ENCODE measurements at regions not wholly inside any gene's neighbourhood (a gene's known extent, or its start where the extent isn't known, plus 50 kb on each side); places are given as distances from the start of the nearest gene placed in this dataset.
"Not testable (repeated sequence)": the region's sequence is repeated elsewhere in the genome, so short reads cannot be mapped to it uniquely, and the experiment has no call there.

DNA sequence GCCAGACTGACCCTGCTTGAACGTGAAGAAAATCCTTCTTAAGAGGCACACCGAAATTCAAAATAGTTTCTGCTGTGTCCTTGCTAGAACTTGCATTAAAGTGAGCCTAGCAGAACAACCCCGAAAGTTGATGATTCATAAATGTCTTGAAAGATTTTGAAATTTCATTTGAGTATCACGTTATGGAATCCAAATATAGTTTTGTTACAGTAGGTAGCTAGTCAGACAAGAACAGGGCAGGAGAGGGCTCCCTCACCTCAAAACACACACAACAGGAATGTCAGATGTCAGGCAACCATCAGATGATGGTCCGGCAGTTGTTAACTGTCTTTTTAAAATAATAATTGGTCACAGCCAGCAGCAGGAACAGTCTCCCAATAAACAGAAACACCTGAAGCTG lies 259.6 kb upstream of the GNPDA2 start:
- TF ChIP-seq, protein P1, sequence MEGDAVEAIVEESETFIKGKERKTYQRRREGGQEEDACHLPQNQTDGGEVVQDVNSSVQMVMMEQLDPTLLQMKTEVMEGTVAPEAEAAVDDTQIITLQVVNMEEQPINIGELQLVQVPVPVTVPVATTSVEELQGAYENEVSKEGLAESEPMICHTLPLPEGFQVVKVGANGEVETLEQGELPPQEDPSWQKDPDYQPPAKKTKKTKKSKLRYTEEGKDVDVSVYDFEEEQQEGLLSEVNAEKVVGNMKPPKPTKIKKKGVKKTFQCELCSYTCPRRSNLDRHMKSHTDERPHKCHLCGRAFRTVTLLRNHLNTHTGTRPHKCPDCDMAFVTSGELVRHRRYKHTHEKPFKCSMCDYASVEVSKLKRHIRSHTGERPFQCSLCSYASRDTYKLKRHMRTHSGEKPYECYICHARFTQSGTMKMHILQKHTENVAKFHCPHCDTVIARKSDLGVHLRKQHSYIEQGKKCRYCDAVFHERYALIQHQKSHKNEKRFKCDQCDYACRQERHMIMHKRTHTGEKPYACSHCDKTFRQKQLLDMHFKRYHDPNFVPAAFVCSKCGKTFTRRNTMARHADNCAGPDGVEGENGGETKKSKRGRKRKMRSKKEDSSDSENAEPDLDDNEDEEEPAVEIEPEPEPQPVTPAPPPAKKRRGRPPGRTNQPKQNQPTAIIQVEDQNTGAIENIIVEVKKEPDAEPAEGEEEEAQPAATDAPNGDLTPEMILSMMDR (IDR thresholded peaks at IDR 0.05; ENCODE audit: insufficient read depth, low read depth, low read length, missing control alignments) = no peak
- H3K4me3 ChIP-seq (ENCODE audit: low read depth, low read length) = no peak overlapping the region
- peak; percentile 8 for DNase-seq (ENCODE audit: low read depth)

DNA sequence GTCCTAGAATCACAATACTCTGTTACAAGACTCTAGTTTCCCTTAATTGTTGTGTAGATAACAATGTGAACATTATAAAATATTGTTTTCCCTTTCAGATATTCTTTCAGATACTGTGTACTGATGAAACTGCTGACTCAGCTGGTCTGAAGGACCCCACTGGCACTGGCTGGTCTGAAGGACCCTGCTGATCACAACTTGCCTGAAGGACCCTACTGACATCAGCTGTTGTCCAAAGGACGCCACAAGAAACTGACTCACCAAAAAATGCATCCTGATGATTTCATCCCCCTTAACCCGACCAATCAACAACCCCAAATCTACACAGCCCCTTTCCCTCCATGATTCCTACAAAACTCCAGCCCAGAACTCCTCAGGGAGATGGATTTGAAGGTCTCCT lies 258.8 kb upstream of the GNPDA2 start:
- H3K4me3 ChIP-seq (ENCODE audit: low read depth, low read length) = no peak overlapping the region
- TF ChIP-seq, protein P1 (IDR thresholded peaks at IDR 0.05; ENCODE audit: insufficient read depth, low read depth, low read length, missing control alignments) = no peak
- no peak for DNase-seq (ENCODE audit: low read depth)

DNA sequence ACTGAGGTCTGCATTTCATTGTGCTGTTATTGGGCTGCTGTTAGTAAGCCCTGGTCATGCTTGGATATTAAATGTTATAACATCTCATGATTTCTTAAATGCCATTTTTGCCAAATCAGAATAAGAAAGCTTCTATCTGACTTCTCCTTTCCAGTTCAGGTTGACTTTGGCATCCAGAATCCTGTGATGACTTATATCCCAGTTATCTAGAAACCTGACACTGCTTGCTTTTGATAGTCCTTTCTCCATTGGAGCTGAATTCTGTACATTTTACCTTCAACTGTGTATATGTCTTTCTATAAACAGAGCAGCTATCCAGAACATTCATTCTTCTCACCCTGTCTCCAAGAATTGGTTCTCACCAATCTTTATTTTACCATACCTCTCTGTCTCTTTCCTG lies 257.7 kb upstream of the GNPDA2 start:
- no peak for DNase-seq (ENCODE audit: low read depth)
- TF ChIP-seq, protein P1 (IDR thresholded peaks at IDR 0.05; ENCODE audit: insufficient read depth, low read depth, low read length, missing control alignments) = no peak
- H3K4me3 ChIP-seq (ENCODE audit: low read depth, low read length) = no peak overlapping the region

DNA sequence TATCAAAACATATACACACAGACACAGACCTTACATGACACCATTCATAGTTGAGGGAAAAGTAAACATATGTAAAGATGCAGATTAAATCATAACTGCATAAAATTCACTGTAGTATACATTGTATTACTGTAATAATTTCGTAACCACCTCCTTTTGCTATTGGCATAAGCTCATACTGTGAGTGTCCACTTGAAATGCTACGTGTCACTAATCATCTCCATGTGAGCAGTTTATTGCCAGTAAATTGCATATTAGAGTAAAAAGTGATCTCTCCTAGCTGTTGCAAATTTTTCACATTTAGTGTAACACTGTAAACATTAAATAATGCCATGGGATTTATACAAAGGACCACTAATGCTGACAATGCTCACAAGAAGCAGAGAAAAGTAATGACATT lies 256.7 kb upstream of the GNPDA2 start:
- H3K4me3 ChIP-seq (ENCODE audit: low read depth, low read length) = no peak overlapping the region
- TF ChIP-seq, protein P1 (IDR thresholded peaks at IDR 0.05; ENCODE audit: insufficient read depth, low read depth, low read length, missing control alignments) = no peak
- DNase-seq (ENCODE audit: low read depth) = no peak

DNA sequence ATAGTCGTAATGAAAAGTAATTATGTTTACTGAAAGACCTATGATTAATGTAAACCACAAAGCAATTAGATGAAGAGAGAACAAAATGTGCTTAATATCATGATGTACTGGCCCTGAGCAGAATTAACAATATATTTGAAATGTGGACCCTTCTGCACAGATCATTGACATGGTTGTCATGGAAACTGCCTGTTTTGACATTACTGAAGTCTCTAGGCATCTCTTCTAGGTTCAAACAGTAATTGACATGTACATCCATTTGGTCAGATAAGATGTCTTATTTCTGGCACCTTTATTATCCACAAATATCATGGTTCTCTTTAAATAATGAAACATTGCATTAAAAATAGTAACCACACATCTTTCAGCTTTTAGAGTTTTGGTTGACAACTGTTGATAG lies 251.7 kb upstream of the GNPDA2 start:
- no peak for DNase-seq (ENCODE audit: low read depth)

DNA sequence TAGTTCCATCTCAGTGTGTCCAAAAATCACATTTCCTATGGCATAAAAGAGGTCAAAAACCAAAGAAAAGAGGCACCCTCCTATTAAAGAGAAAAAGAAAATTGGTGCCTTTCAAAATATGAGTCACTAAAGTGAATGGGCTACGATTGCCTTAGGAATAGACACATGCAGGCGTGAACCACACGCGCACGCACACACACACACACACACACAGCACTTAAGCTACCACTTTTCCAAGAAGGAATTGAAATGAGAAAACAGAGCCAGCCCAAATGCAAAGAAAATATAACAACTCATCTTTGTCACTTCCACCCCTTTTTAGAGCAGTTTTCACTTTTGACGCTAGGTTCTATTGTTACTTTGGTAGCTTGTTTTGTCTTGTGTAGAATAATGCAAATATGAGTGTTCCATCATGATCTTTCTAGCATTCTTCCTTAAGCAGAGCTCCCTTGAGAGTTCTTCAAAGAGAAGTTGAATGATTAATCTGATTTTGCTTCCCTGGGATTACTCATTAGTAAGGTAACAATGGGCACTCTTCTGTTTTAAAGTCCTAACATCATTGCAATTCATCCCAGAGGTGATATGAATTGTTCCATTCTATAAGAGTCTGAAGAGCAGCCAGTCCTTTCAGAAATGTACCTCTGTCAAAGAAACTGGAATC lies 239.2 kb upstream of the GNPDA2 start:
- DNase-seq (ENCODE audit: low read depth) = no peak
- no peak overlapping the region for H3K4me3 ChIP-seq (ENCODE audit: low read depth, low read length)
- TF ChIP-seq, protein P1 (IDR thresholded peaks at IDR 0.05; ENCODE audit: insufficient read depth, low read depth, low read length, missing control alignments) = no peak

More for the DNA sequence above, 251.7 kb upstream of the GNPDA2 start:
- TF ChIP-seq, protein P1 (IDR thresholded peaks at IDR 0.05; ENCODE audit: insufficient read depth, low read depth, low read length, missing control alignments) = no peak
- H3K4me3 ChIP-seq (ENCODE audit: low read depth, low read length) = no peak overlapping the region

DNA sequence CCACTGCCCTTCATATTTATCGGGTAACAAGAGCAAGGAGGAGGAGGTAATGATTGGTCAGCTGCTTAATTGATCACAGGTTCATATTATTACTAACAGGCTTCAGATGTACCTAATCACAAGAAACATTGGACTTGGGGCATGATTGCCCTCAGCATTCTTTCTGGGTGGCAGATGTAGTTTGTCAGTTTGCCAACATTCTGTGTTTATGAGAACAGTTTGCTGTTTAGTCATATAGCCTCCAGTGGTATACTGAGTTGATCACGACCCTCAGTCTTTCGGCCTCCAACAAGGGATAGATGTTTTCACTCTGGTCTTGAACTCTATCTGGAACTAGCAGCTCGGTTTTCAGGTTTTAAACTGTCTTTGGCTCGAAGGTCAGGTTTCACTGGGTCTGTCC lies 237.7 kb upstream of the GNPDA2 start:
- not testable (repeated sequence) for DNase-seq (ENCODE audit: low read depth); H3K4me3 ChIP-seq (ENCODE audit: low read depth, low read length)

Measured in GM12865 (cell line).